Suppressor macrophage (primary cell): ENCODE measurements at regions not wholly inside any gene's neighbourhood (a gene's known extent, or its start where the extent isn't known, plus 50 kb on each side); places are given as distances from the start of the nearest gene placed in this dataset.
A peak's percentile ranks its signal among the peaks of the same experiment; 100 is the strongest.
"Not testable (repeated sequence)": the region's sequence is repeated elsewhere in the genome, so short reads cannot be mapped to it uniquely, and the experiment has no call there.

ENCODE experiments used
- DNase-seq, 4 experiments: peaks; one replicate each; pipeline ENCODE4 v3.0.0-alpha.2; 2020 to 2022

DNA sequence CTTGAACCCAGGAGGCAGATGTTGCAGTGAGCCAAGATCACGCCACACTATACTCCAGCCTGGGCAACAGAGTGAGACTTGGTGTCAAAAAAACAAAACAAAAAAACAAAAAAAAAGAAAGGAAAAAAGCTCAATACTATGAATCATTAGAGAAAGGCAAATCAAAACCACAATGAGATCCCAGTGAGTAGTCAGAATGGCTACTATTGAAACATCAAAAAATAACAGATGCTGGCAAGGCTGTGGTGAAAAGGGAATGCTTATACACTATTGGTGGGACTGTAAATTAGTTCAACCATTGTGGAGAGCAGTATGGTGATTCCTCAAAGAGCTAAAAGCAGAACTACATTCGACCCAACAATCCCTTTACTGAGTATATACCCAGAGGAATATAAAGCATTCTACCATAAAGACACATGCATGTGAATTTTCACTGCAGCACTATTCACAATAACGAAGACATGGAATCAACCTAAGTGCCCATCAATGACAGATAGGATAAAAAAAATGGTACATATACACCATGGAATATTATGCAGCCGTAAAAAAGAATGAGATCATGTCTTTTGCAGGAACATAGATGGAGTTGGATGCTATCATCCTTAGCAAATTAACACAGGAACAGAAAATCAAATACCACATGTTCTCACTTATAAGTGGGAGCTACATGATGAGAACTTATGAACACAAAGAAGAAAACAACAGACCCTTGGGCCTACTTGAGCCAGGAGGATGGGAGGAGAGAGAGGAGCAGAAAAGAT lies 81.9 kb upstream of the ARRDC3 start:
- DNase-seq: no peak

- no peak for DNase-seq
Observed at GRCh38 chr5:91457681-91458058, 74.6 kb upstream of the ARRDC3 start.

- no peak for DNase-seq
Observed at GRCh38 chr5:91456928-91457680, 74.0 kb upstream of the ARRDC3 start.

DNA sequence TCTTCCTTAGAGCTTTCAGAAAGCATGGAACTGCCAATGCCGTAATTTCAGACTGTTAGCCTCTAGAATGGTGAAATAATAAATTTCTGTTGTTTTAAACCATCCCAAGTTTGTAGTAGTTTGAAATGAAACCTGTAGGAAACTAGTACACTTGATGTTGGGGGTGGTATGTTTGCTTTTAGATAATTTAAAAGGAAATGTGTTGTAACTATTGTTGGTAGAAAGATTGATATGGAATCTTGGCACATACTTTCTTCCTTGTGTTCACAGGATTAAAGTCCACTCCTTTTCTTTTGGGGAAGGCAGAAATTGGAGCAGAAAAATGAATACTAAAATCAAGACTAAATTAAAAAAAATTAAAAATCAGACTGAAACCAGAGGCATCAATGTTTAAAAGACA lies 66.0 kb upstream of the ARRDC3 start:
- no peak for DNase-seq

- not testable (repeated sequence) for DNase-seq
Observed at GRCh38 chr5:91448079-91448478, 65.0 kb upstream of the ARRDC3 start.

GRCh38 chr5:91446880-91447279 lies 63.8 kb upstream of the ARRDC3 start:
- DNase-seq: not testable (repeated sequence)

DNA sequence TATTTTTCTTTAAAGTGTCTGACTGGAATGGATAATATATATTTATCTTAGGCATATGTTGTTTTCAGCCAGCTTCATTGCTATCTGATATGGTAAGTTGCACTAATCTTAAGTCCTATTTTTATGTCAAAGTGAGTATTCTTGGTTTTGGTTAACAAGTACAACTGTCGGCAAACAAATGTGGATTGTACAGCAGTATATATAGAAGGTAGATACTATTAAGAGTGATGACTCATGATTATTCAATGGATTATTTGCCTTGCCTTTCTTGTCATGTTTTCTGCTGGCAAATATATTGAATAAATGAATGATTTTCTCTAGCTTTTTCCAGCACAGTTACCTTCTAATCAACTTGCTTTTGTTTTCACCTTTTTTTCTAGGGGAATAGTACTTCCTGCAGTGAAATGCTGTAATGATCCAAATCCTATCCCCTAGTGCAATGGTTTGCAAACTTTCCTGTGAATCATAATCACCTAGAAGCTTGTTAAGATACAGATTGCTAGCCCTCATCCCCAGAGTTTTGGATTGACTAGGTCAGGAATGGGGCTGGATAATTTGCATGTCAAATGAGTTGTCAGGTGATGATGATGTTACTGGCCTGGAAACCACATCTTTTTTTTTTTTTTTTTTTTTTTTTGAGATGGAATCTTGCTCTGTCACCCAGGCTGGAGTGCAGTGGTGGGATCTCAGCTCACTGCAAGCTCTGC lies 60.8 kb upstream of the ARRDC3 start:
- no peak for DNase-seq

DNA sequence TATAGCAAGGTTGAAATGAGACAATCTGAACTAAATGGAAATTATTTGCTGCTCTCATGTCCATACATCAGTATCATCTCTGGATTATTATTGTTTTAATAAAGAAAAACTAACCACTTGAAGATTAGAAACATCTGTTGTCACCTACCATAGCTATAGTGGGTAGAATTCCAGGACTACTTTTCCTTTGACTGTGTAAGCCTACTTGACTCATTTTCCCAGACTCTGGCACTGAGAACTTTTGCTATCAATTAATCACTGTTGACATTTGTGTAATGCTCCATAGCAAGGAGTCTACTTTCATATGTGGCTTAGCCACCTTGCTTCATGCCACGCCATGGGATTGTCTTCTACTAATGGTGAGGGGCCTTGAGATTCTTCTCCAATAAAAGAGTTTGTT lies 59.9 kb upstream of the ARRDC3 start:
- no peak for DNase-seq

- DNase-seq: no peak
Observed at GRCh38 chr5:91441082-91441481, 58.0 kb upstream of the ARRDC3 start.

DNA sequence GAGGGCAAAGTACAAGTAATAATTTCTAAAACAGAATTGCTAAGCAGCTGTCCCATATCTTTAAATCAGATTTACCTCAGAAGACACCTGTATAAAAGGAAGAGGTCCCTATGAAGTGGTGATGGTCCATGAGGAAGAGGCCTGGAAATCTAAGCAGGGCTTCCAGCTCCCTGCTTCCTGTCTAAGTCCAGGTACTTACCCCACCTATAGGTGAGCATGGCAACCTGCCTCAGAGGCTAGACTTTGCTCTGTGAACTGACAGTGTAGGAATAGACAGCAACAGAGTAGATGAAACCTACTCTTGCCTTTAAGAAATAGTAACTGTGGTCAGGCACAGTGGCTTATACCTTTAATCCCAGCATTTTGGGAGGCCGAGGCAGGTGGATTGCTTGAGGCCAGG lies 55.8 kb upstream of the ARRDC3 start:
- no peak for DNase-seq

GRCh38 chr5:91436241-91436640 lies 53.1 kb upstream of the ARRDC3 start:
- DNase-seq: no peak

DNA sequence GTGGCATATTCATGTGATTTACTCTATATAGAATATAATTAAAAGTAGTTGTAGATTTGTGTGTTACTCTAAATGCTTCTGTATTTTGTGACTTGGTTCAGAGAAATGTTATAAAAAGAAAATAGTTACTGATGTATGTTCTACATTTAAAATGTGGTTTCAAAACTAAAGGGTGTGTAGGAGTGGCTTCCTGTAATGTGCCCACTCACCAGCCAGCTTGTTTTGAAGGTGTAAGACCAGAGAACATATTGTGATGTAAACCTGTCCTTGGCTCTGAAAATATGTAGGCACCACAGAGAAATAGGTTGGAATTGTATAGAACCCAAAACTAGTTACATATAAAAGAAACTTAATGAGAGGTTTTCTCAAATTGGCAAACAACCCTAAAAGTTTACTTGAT lies 51.2 kb upstream of the ARRDC3 start:
- DNase-seq: peak in 3 of 4 experiments; percentile 43 to 66 (median 59)

DNA sequence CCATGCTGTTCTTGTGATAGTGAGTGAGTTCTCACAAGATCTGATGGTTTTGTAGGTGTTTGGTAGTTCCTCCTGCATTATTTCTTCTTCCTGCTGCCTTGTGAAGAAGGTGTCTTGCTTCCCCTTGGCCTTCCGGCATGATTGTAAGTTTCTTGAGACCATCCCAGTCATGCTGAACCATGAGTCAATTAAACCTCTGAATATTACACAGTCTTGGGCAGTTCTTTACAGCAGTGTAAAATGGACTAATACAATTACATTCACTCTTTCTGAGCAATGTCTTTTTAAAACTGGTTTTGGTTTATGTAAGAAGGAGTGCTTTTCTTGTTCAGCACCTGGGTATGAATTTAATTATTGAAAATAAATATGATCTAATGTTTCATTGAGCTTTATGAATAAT lies 50.7 kb upstream of the ARRDC3 start:
- peak in 2 of 4 experiments; percentile 17 to 21 for DNase-seq
